T-helper 2 cell treated with Interferon-gamma antibody and Interleukin-4, amounts not matched to agents 100 ng/mL and 5 ng/mL, for 36 hours (primary cell): ENCODE measurements at regions not wholly inside any gene's neighbourhood (a gene's known extent, or its start where the extent isn't known, plus 50 kb on each side); places are given as distances from the start of the nearest gene placed in this dataset.
"Not testable (repeated sequence)": the region's sequence is repeated elsewhere in the genome, so short reads cannot be mapped to it uniquely, and the experiment has no call there.

Experiments
- intact Hi-C: fragments of 100-400 bp; cut with micrococcal nuclease; formaldehyde crosslinking; loops from one replicate; pipeline ENCODE4 v1.15.1; 2023

GRCh38 chr2:106292627-106293026, 98.5 kb upstream of the UXS1 start:
- intact Hi-C loops, result no loop called here

- intact Hi-C loops, result no loop called here
Measured at GRCh38 chr2:106288873-106289272, 94.8 kb upstream of the UXS1 start.

GRCh38 chr2:106285237-106285829, 91.2 kb upstream of the UXS1 start:
- intact Hi-C loops, result no loop called here

GRCh38 chr2:106284691-106285202, 90.6 kb upstream of the UXS1 start:
- intact Hi-C loops, result no loop called here

- intact Hi-C loops, result no loop called here
Measured at GRCh38 chr2:106284255-106284654, 90.2 kb upstream of the UXS1 start.

GRCh38 chr2:106283228-106284152, 89.4 kb upstream of the UXS1 start:
- intact Hi-C loops, result not testable (repeated sequence)

- intact Hi-C loops, result no loop called here
Measured at GRCh38 chr2:106282462-106283170, 88.5 kb upstream of the UXS1 start.

- intact Hi-C loops, result not testable (repeated sequence)
Measured at GRCh38 chr2:106281907-106282430, 87.9 kb upstream of the UXS1 start.

GRCh38 chr2:106280722-106281446, 86.8 kb upstream of the UXS1 start:
- intact Hi-C loops, result no loop called here

GRCh38 chr2:106280224-106280623, 86.1 kb upstream of the UXS1 start:
- intact Hi-C loops, result no loop called here

GRCh38 chr2:106278112-106278876, 84.2 kb upstream of the UXS1 start:
- intact Hi-C loops, result no loop called here

- intact Hi-C loops, result no loop called here
Measured at GRCh38 chr2:106277426-106277825, 83.3 kb upstream of the UXS1 start.

- intact Hi-C loops, result no loop called here
Measured at GRCh38 chr2:106275971-106276370, 81.9 kb upstream of the UXS1 start.

GRCh38 chr2:106274668-106275067, 80.6 kb upstream of the UXS1 start:
- intact Hi-C loops, result no loop called here

- intact Hi-C loops, result no loop called here
Measured at GRCh38 chr2:106272216-106272807, 78.2 kb upstream of the UXS1 start.

GRCh38 chr2:106270471-106270891, 76.4 kb upstream of the UXS1 start:
- intact Hi-C loops, result loop anchor here (1.0 kb wide), 1 partner anchor 8 kb away; no protein-coding TSS in a partner anchor

GRCh38 chr2:106269591-106270291, 75.6 kb upstream of the UXS1 start:
- intact Hi-C loops, result loop anchor here (1.0 kb wide), 1 partner anchor 7 kb away; no protein-coding TSS in a partner anchor

GRCh38 chr2:106267997-106268396, 73.9 kb upstream of the UXS1 start:
- intact Hi-C loops, result no loop called here

- intact Hi-C loops, result loop anchor here (1.0 kb wide), 1 partner anchor 8 kb away; no protein-coding TSS in a partner anchor
Measured at GRCh38 chr2:106261871-106262321, 67.8 kb upstream of the UXS1 start.
